Immature natural killer cell (primary cell): ENCODE measurements at regions not wholly inside any gene's neighbourhood (a gene's known extent, or its start where the extent isn't known, plus 50 kb on each side); places are given as distances from the start of the nearest gene placed in this dataset.

Experiments used
- DNase-seq, 3 donors: peaks; one replicate each; pipeline ENCODE4 v3.0.0; 2022; ENCODE audit warnings: mixed read lengths in 1 of 3
- H3K27ac Mint-ChIP-seq, 6 donors: one replicate each; pipeline ENCODE4 v1.8.0; 2020; ENCODE audit warnings: mixed read lengths in 6 of 6, mild to moderate bottlenecking in 5 of 6, inconsistent platforms in 4 of 6, moderate library complexity in 3 of 6
- H3K27me3 Mint-ChIP-seq, 3 donors: one replicate each; pipeline ENCODE4 v1.8.0; 2020 to 2021; ENCODE audit warnings: low read depth in 3 of 3, mild to moderate bottlenecking in 3 of 3, mixed read lengths in 3 of 3, moderate library complexity in 3 of 3, inconsistent platforms in 1 of 3
- H3K36me3 Mint-ChIP-seq, 3 donors: one replicate each; pipeline ENCODE4 v1.8.0; 2020; ENCODE audit warnings: mixed read lengths in 3 of 3, inconsistent platforms in 2 of 3, mild to moderate bottlenecking in 2 of 3
- H3K4me1 Mint-ChIP-seq, 2 donors: one replicate each; pipeline ENCODE4 v1.8.0; 2020; ENCODE audit warnings: inconsistent platforms in 2 of 2, mild to moderate bottlenecking in 2 of 2, mixed read lengths in 2 of 2, moderate library complexity in 1 of 2
- H3K4me3 Mint-ChIP-seq, 5 donors: one replicate each; pipeline ENCODE4 v1.8.0; 2020; ENCODE audit warnings: mild to moderate bottlenecking in 5 of 5, mixed read lengths in 5 of 5, inconsistent platforms in 3 of 5, moderate library complexity in 3 of 5
- H3K9me3 Mint-ChIP-seq, 6 donors: one replicate each; pipeline ENCODE4 v1.8.0; 2020; ENCODE audit warnings: mild to moderate bottlenecking in 6 of 6, mixed read lengths in 6 of 6, inconsistent platforms in 4 of 6, moderate library complexity in 3 of 6

GRCh38 chr12:118706437-118706836 is 274.9 kb upstream of the SRRM4 start:
- Mint-ChIP-seq H3K27ac (no peak overlapping the region), H3K27me3 (peaks cover 0 to 2% (median 2%) of the 10 kb centered on the region in 3 donors), H3K9me3 (peaks cover 0 to 23% (median 6%) of the 10 kb centered on the region in 6 donors), H3K4me3 (no peak overlapping the region), H3K36me3 (no peaks in the 10 kb centered on the region), H3K4me1 (no peaks in the 10 kb centered on the region)
- no peak for DNase-seq

- peaks cover 0 to 2% (median 2%) of the 10 kb centered on the region in 3 donors for H3K27me3 Mint-ChIP-seq
- no peaks in the 10 kb centered on the region for H3K4me1 Mint-ChIP-seq
- H3K4me3 Mint-ChIP-seq = no peak overlapping the region
- no peak for DNase-seq
- H3K36me3 Mint-ChIP-seq = no peaks in the 10 kb centered on the region
- no peak overlapping the region for H3K27ac Mint-ChIP-seq
- H3K9me3 Mint-ChIP-seq = peaks cover 0 to 23% (median 6%) of the 10 kb centered on the region in 6 donors
Measured at GRCh38 chr12:118709946-118710345, 271.4 kb upstream of the SRRM4 start.

GRCh38 chr12:118711185-118711584 is 270.2 kb upstream of the SRRM4 start:
- H3K27me3 Mint-ChIP-seq = peaks cover 0 to 2% (median 0%) of the 10 kb centered on the region in 3 donors
- no peaks in the 10 kb centered on the region for H3K36me3 Mint-ChIP-seq
- H3K4me3 Mint-ChIP-seq = no peak overlapping the region
- DNase-seq = no peak
- no peak overlapping the region for H3K27ac Mint-ChIP-seq
- H3K4me1 Mint-ChIP-seq = no peaks in the 10 kb centered on the region
- H3K9me3 Mint-ChIP-seq = peaks cover 0 to 23% (median 3%) of the 10 kb centered on the region in 6 donors

GRCh38 chr12:118714051-118714460 is 267.3 kb upstream of the SRRM4 start:
- no peak overlapping the region for H3K27ac Mint-ChIP-seq
- no peaks in the 10 kb centered on the region for H3K9me3 Mint-ChIP-seq
- DNase-seq = no peak
- H3K4me3 Mint-ChIP-seq = no peak overlapping the region
- no peaks in the 10 kb centered on the region for H3K36me3 Mint-ChIP-seq
- no peaks in the 10 kb centered on the region for H3K27me3 Mint-ChIP-seq
- no peaks in the 10 kb centered on the region for H3K4me1 Mint-ChIP-seq

GRCh38 chr12:118714500-118714899 is 266.8 kb upstream of the SRRM4 start:
- no peaks in the 10 kb centered on the region for H3K9me3 Mint-ChIP-seq
- H3K36me3 Mint-ChIP-seq = no peaks in the 10 kb centered on the region
- DNase-seq = no peak
- no peak overlapping the region for H3K4me3 Mint-ChIP-seq
- H3K4me1 Mint-ChIP-seq = no peaks in the 10 kb centered on the region
- no peak overlapping the region for H3K27ac Mint-ChIP-seq
- H3K27me3 Mint-ChIP-seq = peaks cover 0 to 1% (median 0%) of the 10 kb centered on the region in 3 donors

- Mint-ChIP-seq H3K4me3 (no peak overlapping the region), H3K27me3 (peaks cover 0 to 3% (median 1%) of the 10 kb centered on the region in 3 donors), H3K27ac (no peak overlapping the region), H3K4me1 (no peaks in the 10 kb centered on the region), H3K36me3 (no peaks in the 10 kb centered on the region), H3K9me3 (no peaks in the 10 kb centered on the region)
- no peak for DNase-seq
Measured at GRCh38 chr12:118715647-118716046, 265.7 kb upstream of the SRRM4 start.

- Mint-ChIP-seq H3K4me3 (no peak overlapping the region), H3K36me3 (no peaks in the 10 kb centered on the region), H3K4me1 (no peaks in the 10 kb centered on the region), H3K27ac (no peak overlapping the region), H3K27me3 (peaks cover 3 to 7% (median 4%) of the 10 kb centered on the region in 3 donors), H3K9me3 (peaks cover 0 to 2% (median under 1%) of the 10 kb centered on the region in 6 donors)
- no peak for DNase-seq
Measured at GRCh38 chr12:118727196-118727978, 254.0 kb upstream of the SRRM4 start.

GRCh38 chr12:118727979-118728366 is 253.4 kb upstream of the SRRM4 start:
- H3K9me3 Mint-ChIP-seq = peaks cover 0 to 2% (median under 1%) of the 10 kb centered on the region in 6 donors
- peaks cover 3 to 5% (median 4%) of the 10 kb centered on the region in 3 donors for H3K27me3 Mint-ChIP-seq
- H3K4me3 Mint-ChIP-seq = no peak overlapping the region
- H3K4me1 Mint-ChIP-seq = no peaks in the 10 kb centered on the region
- H3K27ac Mint-ChIP-seq = no peak overlapping the region
- H3K36me3 Mint-ChIP-seq = no peaks in the 10 kb centered on the region
- DNase-seq = no peak

GRCh38 chr12:118734266-118734665 is 247.1 kb upstream of the SRRM4 start:
- no peaks in the 10 kb centered on the region for H3K36me3 Mint-ChIP-seq
- no peaks in the 10 kb centered on the region for H3K4me1 Mint-ChIP-seq
- no peak overlapping the region for H3K27ac Mint-ChIP-seq
- H3K27me3 Mint-ChIP-seq = peaks cover 2 to 3% (median 2%) of the 10 kb centered on the region in 3 donors
- DNase-seq = no peak
- H3K4me3 Mint-ChIP-seq = no peak overlapping the region
- H3K9me3 Mint-ChIP-seq = peaks cover 0 to 1% (median 0%) of the 10 kb centered on the region in 6 donors

- H3K27ac Mint-ChIP-seq = no peak overlapping the region
Measured at GRCh38 chr12:118737985-118738540, 243.3 kb upstream of the SRRM4 start.

GRCh38 chr12:118741194-118741593 is 240.1 kb upstream of the SRRM4 start:
- H3K4me1 Mint-ChIP-seq = no peaks in the 10 kb centered on the region
- H3K27ac Mint-ChIP-seq = no peak overlapping the region
- no peak overlapping the region for H3K4me3 Mint-ChIP-seq
- no peaks in the 10 kb centered on the region for H3K36me3 Mint-ChIP-seq
- H3K27me3 Mint-ChIP-seq = peaks cover 0 to 3% (median 3%) of the 10 kb centered on the region in 3 donors
- DNase-seq = no peak
- H3K9me3 Mint-ChIP-seq = no peaks in the 10 kb centered on the region

More at GRCh38 chr12:118737985-118738540, 243.3 kb upstream of the SRRM4 start:
- H3K27me3 Mint-ChIP-seq = peaks cover 0 to 3% (median 3%) of the 10 kb centered on the region in 3 donors
- H3K9me3 Mint-ChIP-seq = no peaks in the 10 kb centered on the region
- H3K4me1 Mint-ChIP-seq = no peaks in the 10 kb centered on the region
- DNase-seq = no peak
- H3K36me3 Mint-ChIP-seq = no peaks in the 10 kb centered on the region
- no peak overlapping the region for H3K4me3 Mint-ChIP-seq

- Mint-ChIP-seq H3K27ac (no peak overlapping the region), H3K4me3 (no peak overlapping the region), H3K27me3 (peaks cover 0 to 3% (median 2%) of the 10 kb centered on the region in 3 donors), H3K4me1 (no peaks in the 10 kb centered on the region), H3K36me3 (no peaks in the 10 kb centered on the region), H3K9me3 (no peaks in the 10 kb centered on the region)
- DNase-seq = no peak
Measured at GRCh38 chr12:118742431-118742830, 238.9 kb upstream of the SRRM4 start.

GRCh38 chr12:118743896-118744700 is 237.2 kb upstream of the SRRM4 start:
- no peaks in the 10 kb centered on the region for H3K36me3 Mint-ChIP-seq
- no peak overlapping the region for H3K4me3 Mint-ChIP-seq
- H3K9me3 Mint-ChIP-seq = no peaks in the 10 kb centered on the region
- no peak for DNase-seq
- peaks cover 0 to 2% (median 0%) of the 10 kb centered on the region in 3 donors for H3K27me3 Mint-ChIP-seq
- no peaks in the 10 kb centered on the region for H3K4me1 Mint-ChIP-seq
- no peak overlapping the region for H3K27ac Mint-ChIP-seq

- H3K27me3 Mint-ChIP-seq = peaks cover 0 to 1% (median 0%) of the 10 kb centered on the region in 3 donors
- H3K36me3 Mint-ChIP-seq = no peaks in the 10 kb centered on the region
- H3K4me3 Mint-ChIP-seq = no peak overlapping the region
- peaks cover 0 to 3% (median 0%) of the 10 kb centered on the region in 6 donors for H3K9me3 Mint-ChIP-seq
- H3K27ac Mint-ChIP-seq = no peak overlapping the region
- no peak for DNase-seq
- H3K4me1 Mint-ChIP-seq = no peaks in the 10 kb centered on the region
Measured at GRCh38 chr12:118746176-118746575, 235.2 kb upstream of the SRRM4 start.
